Sigmoid colon (tissue), 6 donors: ENCODE measurements at regions not wholly inside any gene's neighbourhood (a gene's known extent, or its start where the extent isn't known, plus 50 kb on each side); places are given as distances from the start of the nearest gene placed in this dataset.

Experiments used
- DNase-seq: peaks from one replicate; pipeline ENCODE4 v3.0.0-alpha.2; 2019
- H3K27ac ChIP-seq, 4 donors: fragments of 200-600 bp; sonication (generic); one replicate each; pipeline ENCODE4 v1.5.1; 2016 to 2019; ENCODE audit warnings: mild to moderate bottlenecking in 1 of 4
- H3K27me3 ChIP-seq, 3 donors: fragments of 200-600 bp; sonication (generic); one replicate each; pipeline ENCODE4 v1.5.1; 2019; ENCODE audit warnings: mild to moderate bottlenecking in 1 of 3
- H3K36me3 ChIP-seq, 4 donors: fragments of 200-600 bp; sonication (generic); one replicate each; pipeline ENCODE4 v1.5.1; 2016 to 2019
- H3K4me1 ChIP-seq, 4 donors: fragments of 200-600 bp; sonication (generic); one replicate each; pipeline ENCODE4 v1.5.1; 2017 to 2019
- H3K4me3 ChIP-seq, 4 donors: fragments of 200-600 bp; sonication (generic); one replicate each; pipeline ENCODE4 v1.5.1; 2017 to 2019; ENCODE audit warnings: mild to moderate bottlenecking in 2 of 4, moderate library complexity in 1 of 4
- H3K9me3 ChIP-seq, 4 donors: fragments of 200-600 bp in 3 of 4; sonication (generic) in 3 of 4; one replicate each; pipeline versions ENCODE4 v1.5.1 to v1.6.1; 2013 to 2019
- CTCF ChIP-seq, 4 experiments: fragments of 450-650 bp in 3 of 4; fragments of 200-600 bp in 1 of 4; IDR thresholded peaks; one replicate each; pipeline ENCODE4 v1.5.1; 2016 to 2019; ENCODE audit warnings: antibody characterized with exemption in 4 of 4, mild to moderate bottlenecking in 3 of 4, moderate library complexity in 2 of 4
- EP300 ChIP-seq, 4 donors: sonication (generic); formaldehyde crosslinking; IDR thresholded peaks; one replicate each; pipeline ENCODE4 v1.6.1; 2017; ENCODE audit warnings: antibody characterized with exemption in 4 of 4
- POLR2A ChIP-seq, 2 donors: fragments of 450-650 bp; IDR thresholded peaks; one replicate each; pipeline ENCODE4 v1.6.1; 2016; ENCODE audit warnings: antibody characterized with exemption in 2 of 2, mild to moderate bottlenecking in 2 of 2, moderate library complexity in 2 of 2
- POLR2AphosphoS5 ChIP-seq, 4 donors: sonication (generic); formaldehyde crosslinking; IDR thresholded peaks; one replicate each; pipeline ENCODE4 v1.6.1; 2017; ENCODE audit warnings: antibody characterized with exemption in 4 of 4
- WGBS, 2 donors: extraction: QIAGEN DNeasy Blood & Tissue Kit; methylation state at CpG; one replicate each; pipeline ENCODE4 v1.1.7; 2013; 5-methylcytosine and 5-hydroxymethylcytosine counted together
- intact Hi-C: fragments of 100-400 bp; cut with DNase I; formaldehyde crosslinking; loops from one replicate; pipeline ENCODE4 v1.15.1; 2023
- donor health status: healthy with polysubstance abuse.
- donor health status: healthy.

GRCh38 chr5:31086839-31087415 is 106.6 kb upstream of the CDH6 start:
- H3K4me3 ChIP-seq: no peak overlapping the region
- no peak for DNase-seq
- intact Hi-C loops: no loop called here
- WGBS, 2 donors: 70 to 86% methylated on average over 5 of the region's 5 CpGs
- H3K9me3 ChIP-seq: no peaks in the 10 kb centered on the region
- no peaks in the 10 kb centered on the region for H3K27me3 ChIP-seq
- no peaks in the 10 kb centered on the region for H3K36me3 ChIP-seq
- no peaks in the 10 kb centered on the region for H3K4me1 ChIP-seq
- no peak overlapping the region for H3K27ac ChIP-seq
- no peak for TF ChIP-seq POLR2AphosphoS5 (IDR thresholded peaks at IDR 0.05)
- TF ChIP-seq CTCF (IDR thresholded peaks at IDR 0.05): no peak
- no peak for TF ChIP-seq POLR2A (IDR thresholded peaks at IDR 0.05)
- TF ChIP-seq EP300 (IDR thresholded peaks at IDR 0.05): no peak

- WGBS, 2 donors: 83 to 89% methylated on average over 5 of the region's 5 CpGs
- no peaks in the 10 kb centered on the region for H3K9me3 ChIP-seq
- H3K4me1 ChIP-seq: no peaks in the 10 kb centered on the region
- intact Hi-C loops: no loop called here
- TF ChIP-seq EP300 (IDR thresholded peaks at IDR 0.05): no peak
- no peak for TF ChIP-seq POLR2A (IDR thresholded peaks at IDR 0.05)
- no peak for TF ChIP-seq CTCF (IDR thresholded peaks at IDR 0.05)
- no peak for TF ChIP-seq POLR2AphosphoS5 (IDR thresholded peaks at IDR 0.05)
- H3K27ac ChIP-seq: no peak overlapping the region
- H3K27me3 ChIP-seq: no peaks in the 10 kb centered on the region
- no peak for DNase-seq
- no peaks in the 10 kb centered on the region for H3K36me3 ChIP-seq
- no peak overlapping the region for H3K4me3 ChIP-seq
These were observed 108.6 kb upstream of the CDH6 start for GRCh38 chr5:31084871-31085270.

GRCh38 chr5:31083364-31083763 is 110.1 kb upstream of the CDH6 start:
- Histone ChIP-seq H3K4me1 (no peaks in the 10 kb centered on the region), H3K9me3 (no peaks in the 10 kb centered on the region), H3K27me3 (no peaks in the 10 kb centered on the region), H3K36me3 (no peaks in the 10 kb centered on the region), H3K27ac (no peak overlapping the region), H3K4me3 (no peak overlapping the region)
- no peak for DNase-seq
- 96 to 98% methylated on average over 2 of the region's 2 CpGs for WGBS, 2 donors
- intact Hi-C loops: no loop called here
- TF ChIP-seq POLR2AphosphoS5 (IDR thresholded peaks at IDR 0.05): no peak
- no peak for TF ChIP-seq POLR2A (IDR thresholded peaks at IDR 0.05)

GRCh38 chr5:31079668-31080067 is 113.8 kb upstream of the CDH6 start:
- H3K27me3 ChIP-seq: no peaks in the 10 kb centered on the region
- no peaks in the 10 kb centered on the region for H3K9me3 ChIP-seq
- H3K27ac ChIP-seq: no peak overlapping the region
- no peak overlapping the region for H3K4me3 ChIP-seq
- no peak for DNase-seq
- intact Hi-C loops: no loop called here
- H3K4me1 ChIP-seq: no peaks in the 10 kb centered on the region
- H3K36me3 ChIP-seq: no peaks in the 10 kb centered on the region
- TF ChIP-seq POLR2AphosphoS5 (IDR thresholded peaks at IDR 0.05) (no peak), CTCF (IDR thresholded peaks at IDR 0.05) (no peak), POLR2A (IDR thresholded peaks at IDR 0.05) (no peak), EP300 (IDR thresholded peaks at IDR 0.05) (no peak)
- 90 to 91% methylated on average over 2 of the region's 2 CpGs for WGBS, 2 donors

GRCh38 chr5:31078956-31079355 is 114.5 kb upstream of the CDH6 start:
- Histone ChIP-seq H3K4me1 (no peaks in the 10 kb centered on the region), H3K4me3 (no peak overlapping the region), H3K9me3 (no peaks in the 10 kb centered on the region), H3K36me3 (no peaks in the 10 kb centered on the region), H3K27ac (no peak overlapping the region), H3K27me3 (no peaks in the 10 kb centered on the region)
- TF ChIP-seq CTCF (IDR thresholded peaks at IDR 0.05): no peak
- no peak for TF ChIP-seq POLR2AphosphoS5 (IDR thresholded peaks at IDR 0.05)
- TF ChIP-seq POLR2A (IDR thresholded peaks at IDR 0.05): no peak
- TF ChIP-seq EP300 (IDR thresholded peaks at IDR 0.05): no peak
- WGBS, 2 donors: 76 to 82% methylated on average over 3 of the region's 3 CpGs
- intact Hi-C loops: no loop called here
- no peak for DNase-seq
